ENCODE measurements at regions not wholly inside any gene's neighbourhood (a gene's known extent, or its start where the extent isn't known, plus 50 kb on each side); places are given as distances from the start of the nearest gene placed in this dataset.

DNA sequence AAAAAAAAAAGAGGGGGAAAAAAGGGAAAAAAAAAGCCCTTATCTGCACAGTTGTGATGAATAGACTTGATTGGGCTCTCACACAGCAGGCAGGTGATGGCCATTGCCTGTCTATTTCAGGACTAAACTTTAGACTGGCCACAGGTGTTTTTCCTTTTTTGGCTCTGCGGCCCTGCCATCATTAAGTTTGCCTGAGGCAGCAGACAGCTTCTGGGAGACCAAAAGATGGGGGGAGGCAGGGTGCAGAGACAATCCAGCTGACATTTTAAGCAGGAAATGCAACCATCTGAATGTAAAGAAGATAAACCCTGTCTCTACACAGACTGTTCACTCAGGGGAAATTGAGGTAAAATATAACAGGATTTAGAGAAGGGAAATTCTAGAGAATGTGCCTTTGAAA, 295.0 kb upstream of the KCNH8 start:
- Histone ChIP-seq H3K9me3 (ENCODE audit: insufficient read depth in 2 of 2, low read depth in 1 of 2, low read length in 1 of 2) (no peaks in the 10 kb centered on the region), H2BK15ac (ENCODE audit: low read length) (no peak overlapping the region), H2BK120ac (replicated peaks; ENCODE audit: low read depth, low read length) (no peak overlapping the region), H2AFZ (ENCODE audit: low read length) (no peak overlapping the region; the same call in 1 of the 2 replicates), H3K27ac (ENCODE audit: low read depth, low read length) (no peak overlapping the region), H4K5ac (ENCODE audit: insufficient read length, low read depth, low read length) (no peak overlapping the region), H3K4ac (replicated peaks; ENCODE audit: insufficient read length, low read depth, low read length) (no peak overlapping the region), H3K14ac (ENCODE audit: insufficient read length) (no peak overlapping the region), H3K4me3 (ENCODE audit: extremely low read depth in 1 of 4, insufficient read depth in 2 of 4, low read depth in 3 of 4, low read length in 4 of 4) (no peak overlapping the region), H3K27me3 (replicated peaks in 1 of 4; ENCODE audit: control insufficient read depth in 3 of 4, extremely low read depth in 1 of 4, insufficient read depth in 3 of 4, low read length in 3 of 4) (no peaks in the 10 kb centered on the region), H4K20me1 (replicated peaks in 1 of 2; ENCODE audit: control insufficient read depth in 1 of 2, insufficient read depth in 2 of 2, low read length in 2 of 2) (no peaks in the 10 kb centered on the region), H2AK5ac (ENCODE audit: low read depth, low read length) (no peak overlapping the region), H3K4me1 (replicated peaks in 1 of 4; ENCODE audit: control insufficient read depth in 3 of 4, insufficient read depth in 4 of 4, low read length in 3 of 4) (no peaks in the 10 kb centered on the region), H3K4me2 (ENCODE audit: insufficient read depth in 1 of 2, low read depth in 2 of 2, low read length in 2 of 2) (no peak overlapping the region), H3K23me2 (ENCODE audit: low read depth, low read length) (no peaks in the 10 kb centered on the region), H3K18ac (ENCODE audit: extremely low read depth, low read length) (no peak overlapping the region), H2BK5ac (ENCODE audit: low read depth, low read length) (no peak overlapping the region), H3K36me3 (ENCODE audit: control insufficient read depth in 2 of 4, insufficient read depth in 4 of 4, low read length in 3 of 4) (no peaks in the 10 kb centered on the region), H3K23ac (ENCODE audit: insufficient read length) (no peak overlapping the region), H4K8ac (ENCODE audit: extremely low read depth, insufficient read depth, low read length) (no peak overlapping the region), H3K56ac (replicated peaks; ENCODE audit: insufficient read length, low read depth, low read length) (no peak overlapping the region), H3K79me2 (ENCODE audit: control insufficient read depth in 1 of 2, insufficient read depth in 2 of 2, low read length in 2 of 2) (no peaks in the 10 kb centered on the region), H4K91ac (replicated peaks; ENCODE audit: insufficient read length, low read length) (no peak overlapping the region), H3K9ac (replicated peaks in 1 of 4; ENCODE audit: extremely low read depth in 1 of 4, low read depth in 3 of 4, low read length in 3 of 4) (no peak overlapping the region), H2BK12ac (ENCODE audit: low read depth, low read length) (no peak overlapping the region), H2BK20ac (ENCODE audit: low read length) (no peak overlapping the region), H3K79me1 (ENCODE audit: low read depth, low read length) (no peaks in the 10 kb centered on the region)
- ChIA-PET POLR2A (ENCODE audit: partially characterized antibody) (no interaction called here), CTCF (ENCODE audit: partially characterized antibody) (interaction anchor here (2.1 kb wide), 1 partner anchor 136 kb away, joined by 7 read pairs; no protein-coding TSS in a partner anchor)
- WGBS, 2 experiments (ENCODE audit: extremely low coverage in 1 of 2, insufficient coverage in 1 of 2, insufficient read length in 1 of 2, insufficient replicate concordance in 2 of 2, low coverage in 1 of 2, low lambda C conversion rate in 2 of 2, missing lambda C conversion rate in 1 of 2), result 92% methylated on average over 1 of the region's 1 CpG; no CpG with 5 or more reads in 1 of the 2 experiments
- no peak for DNase-seq (ENCODE audit: low read depth in 1 of 2, low spot score in 2 of 2)
- FAIRE-seq, result no peak
- TF ChIP-seq KDM5A (IDR thresholded peaks at IDR 0.05; ENCODE audit: low read length), result no peak
- no peak for TF ChIP-seq YY1 (IDR thresholded peaks at IDR 0.05; ENCODE audit: low read depth, low read length)
- TF ChIP-seq FOSL1 (IDR thresholded peaks at IDR 0.05; ENCODE audit: insufficient read depth, low read depth, low read length), result no peak
- TF ChIP-seq, protein P1, sequence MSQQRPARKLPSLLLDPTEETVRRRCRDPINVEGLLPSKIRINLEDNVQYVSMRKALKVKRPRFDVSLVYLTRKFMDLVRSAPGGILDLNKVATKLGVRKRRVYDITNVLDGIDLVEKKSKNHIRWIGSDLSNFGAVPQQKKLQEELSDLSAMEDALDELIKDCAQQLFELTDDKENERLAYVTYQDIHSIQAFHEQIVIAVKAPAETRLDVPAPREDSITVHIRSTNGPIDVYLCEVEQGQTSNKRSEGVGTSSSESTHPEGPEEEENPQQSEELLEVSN (IDR thresholded peaks at IDR 0.05), result no peak
- no peak for TF ChIP-seq SIN3A (conservative IDR thresholded peaks at IDR 0.05 in 1 of 2, IDR thresholded peaks at IDR 0.05 in 1 of 2; ENCODE audit: low read depth in 1 of 2, low read length in 2 of 2)
- TF ChIP-seq TEAD4 (IDR thresholded peaks at IDR 0.05; ENCODE audit: low read depth, low read length), result no peak
- no peak for TF ChIP-seq GABPA (IDR thresholded peaks at IDR 0.05; ENCODE audit: borderline replicate concordance, insufficient read depth, low read length)
- no peak for TF ChIP-seq KDM4A (IDR thresholded peaks at IDR 0.05; ENCODE audit: low read depth, low read length, severe bottlenecking)
- TF ChIP-seq RAD21 (IDR thresholded peaks at IDR 0.05 in 1 of 2, conservative IDR thresholded peaks at IDR 0.05 in 1 of 2; ENCODE audit: low read depth in 2 of 2, low read length in 2 of 2), result no peak
- TF ChIP-seq SP2 (IDR thresholded peaks at IDR 0.05; ENCODE audit: low read length), result no peak
- TF ChIP-seq TBP (IDR thresholded peaks at IDR 0.05; ENCODE audit: low read depth, low read length), result no peak
- TF ChIP-seq CTBP2 (IDR thresholded peaks at IDR 0.05; ENCODE audit: borderline replicate concordance, insufficient read depth, insufficient read length, low read length), result no peak
- no peak for TF ChIP-seq TCF12 (IDR thresholded peaks at IDR 0.05; ENCODE audit: low read depth, low read length)
- TF ChIP-seq RXRA (IDR thresholded peaks at IDR 0.05; ENCODE audit: insufficient read depth, low read depth, low read length), result no peak

All from H1 (cell line).